ENCODE measurements at regions not wholly inside any gene's neighbourhood (a gene's known extent, or its start where the extent isn't known, plus 50 kb on each side); places are given as distances from the start of the nearest gene placed in this dataset.

GRCh38 chr1:5423109-5423508 lies 569.1 kb downstream of the NPHP4 start:
- no peak for DNase-seq (ENCODE audit: low read depth)

DNA sequence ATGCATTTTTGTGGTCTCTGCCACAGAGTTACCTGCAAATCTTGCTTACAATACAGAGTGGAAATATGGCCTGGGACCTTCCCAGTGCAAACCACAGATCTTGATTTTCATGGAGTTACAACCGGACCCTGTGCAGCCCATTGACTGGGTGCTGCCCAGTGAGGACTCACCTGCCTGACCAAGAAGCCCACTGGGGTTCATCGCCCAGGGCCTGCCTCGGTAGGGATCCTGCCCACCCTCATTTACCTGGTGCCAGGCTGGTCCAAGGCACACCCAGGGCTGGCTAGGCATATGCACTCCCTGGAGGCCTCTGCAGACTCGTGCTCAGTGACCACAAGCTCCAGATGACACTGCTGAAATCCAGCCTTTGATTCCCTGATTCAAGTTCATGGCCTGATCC lies 572.7 kb downstream of the NPHP4 start:
- no peak for DNase-seq (ENCODE audit: low read depth)

DNA sequence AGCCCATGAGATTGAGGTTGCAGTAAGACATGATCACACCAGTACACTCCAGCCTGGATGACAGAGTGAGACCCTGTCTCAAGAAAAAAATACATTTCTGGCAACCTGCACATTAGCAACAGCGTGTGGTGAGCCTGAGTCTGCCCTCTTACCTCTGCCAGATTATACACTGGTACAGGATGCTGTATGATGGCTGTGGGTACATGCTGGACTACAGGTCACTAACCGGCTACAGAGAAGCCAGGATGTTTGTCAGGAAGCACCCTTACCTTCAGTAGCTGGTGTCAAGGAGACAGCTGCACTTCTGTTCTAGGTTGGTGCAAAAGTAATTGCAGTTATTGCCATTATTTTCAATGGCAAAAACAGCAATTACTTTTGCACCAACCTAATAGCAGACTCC lies 575.7 kb downstream of the NPHP4 start:
- no peak for DNase-seq (ENCODE audit: low read depth)

- DNase-seq (ENCODE audit: low read depth), result no peak
Measured at GRCh38 chr1:5415606-5416005, 576.6 kb downstream of the NPHP4 start.

DNA sequence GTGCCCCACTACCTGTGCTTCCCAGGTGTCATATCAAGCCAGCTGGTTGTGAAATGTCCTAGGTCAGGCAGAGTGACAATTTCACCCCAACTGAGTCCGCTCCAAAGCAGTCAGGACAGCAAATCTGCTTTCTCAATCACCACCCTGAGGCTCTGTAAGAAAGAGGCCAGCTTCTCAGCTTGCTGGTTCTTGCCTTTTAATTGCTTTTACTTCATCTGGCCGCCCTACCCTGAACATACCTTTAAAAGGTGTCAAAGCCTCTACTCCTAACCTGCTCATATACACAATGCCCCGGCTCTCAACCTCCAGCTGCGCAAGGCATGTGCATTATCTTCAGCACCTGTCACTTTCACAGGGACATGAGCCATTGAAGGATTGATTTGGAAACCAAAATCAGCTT lies 581.6 kb downstream of the NPHP4 start:
- DNase-seq (ENCODE audit: low read depth), result no peak

- no peak for DNase-seq (ENCODE audit: low read depth)
Measured at GRCh38 chr1:5408401-5408800, 583.8 kb downstream of the NPHP4 start.

GRCh38 chr1:5405263-5405662 lies 587.0 kb downstream of the NPHP4 start:
- no peak for DNase-seq (ENCODE audit: low read depth)

DNA sequence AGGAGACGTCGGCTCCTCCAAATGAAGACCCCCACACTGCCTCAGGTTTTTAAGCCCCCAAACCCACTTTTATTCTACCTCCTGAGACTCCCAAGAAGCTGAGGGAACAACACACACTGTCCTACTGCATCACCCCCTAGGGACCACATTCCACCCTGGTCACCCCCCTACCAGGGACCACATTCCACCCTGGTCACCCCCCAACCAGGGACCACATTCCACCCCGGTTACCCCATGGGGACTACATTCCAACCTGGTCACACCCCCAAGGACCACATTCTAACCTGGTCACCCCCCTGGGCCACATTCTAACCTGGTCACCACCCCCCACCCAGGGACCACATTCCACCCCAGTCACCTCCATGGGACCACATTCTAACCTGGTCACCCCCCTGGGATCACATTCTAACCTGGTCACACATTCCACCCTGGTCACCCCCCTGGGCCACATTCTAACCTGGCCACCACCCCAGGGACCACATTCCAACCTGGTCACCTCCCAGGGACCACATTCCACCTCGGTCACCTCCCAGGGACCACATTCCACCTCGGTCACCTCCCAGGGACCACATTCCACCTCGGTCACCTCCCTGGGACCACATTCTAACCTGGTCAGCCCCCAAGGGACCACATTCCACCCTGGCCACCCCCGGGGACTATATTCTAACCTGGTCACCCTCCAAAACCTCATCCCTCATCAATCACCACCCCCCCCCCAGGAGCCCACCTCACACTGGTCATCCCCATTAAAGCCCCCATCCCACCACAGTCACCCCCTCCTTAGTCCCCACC lies 587.6 kb downstream of the NPHP4 start:
- DNase-seq (ENCODE audit: low read depth), result no peak

- DNase-seq (ENCODE audit: low read depth), result no peak
Measured at GRCh38 chr1:5403935-5404334, 588.3 kb downstream of the NPHP4 start.

GRCh38 chr1:5402618-5403017 lies 589.6 kb downstream of the NPHP4 start:
- DNase-seq (ENCODE audit: low read depth), result no peak

DNA sequence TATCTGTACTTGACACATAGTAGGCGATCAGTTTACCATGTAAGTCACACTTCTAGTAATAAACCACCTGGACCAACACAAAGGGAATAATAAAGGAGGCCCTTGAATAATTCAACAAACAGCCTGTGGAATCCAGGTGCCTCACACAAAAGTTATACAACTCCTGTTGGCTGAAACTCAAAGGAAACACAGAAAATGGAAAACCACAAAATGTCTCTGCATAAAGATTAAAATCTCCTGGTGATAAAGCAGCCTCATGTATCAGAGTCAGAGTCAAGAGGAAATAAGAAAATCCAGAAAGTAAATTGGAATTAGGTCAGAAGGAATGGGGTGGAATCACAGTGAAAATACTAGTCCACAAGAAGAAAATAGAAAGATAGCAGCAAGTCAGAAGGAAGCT lies 592.5 kb downstream of the NPHP4 start:
- no peak for DNase-seq (ENCODE audit: low read depth)

- no peak for DNase-seq (ENCODE audit: low read depth)
Measured at GRCh38 chr1:5396593-5396992, 595.6 kb downstream of the NPHP4 start.

GRCh38 chr1:5394111-5394510 lies 598.1 kb downstream of the NPHP4 start:
- DNase-seq (ENCODE audit: low read depth), result no peak

DNA sequence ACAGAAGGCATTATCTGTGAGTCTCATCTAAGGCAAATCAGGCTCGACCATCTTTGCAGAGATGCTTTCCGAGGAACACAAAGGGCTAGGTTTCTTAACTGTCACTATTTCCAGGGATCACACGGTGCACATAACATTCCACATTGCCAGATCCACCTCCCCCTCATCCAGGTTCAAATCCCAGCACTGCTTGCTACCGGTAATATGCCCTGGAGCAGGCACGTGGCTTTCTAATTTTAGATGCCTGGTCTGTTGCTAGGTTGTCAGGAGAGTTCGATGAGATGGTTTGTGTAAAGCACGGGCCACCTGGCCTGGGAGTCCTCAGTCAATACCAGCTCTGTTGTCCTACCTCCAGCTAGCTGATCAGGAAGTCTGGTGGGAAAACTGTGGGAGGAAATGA lies 598.6 kb downstream of the NPHP4 start:
- DNase-seq (ENCODE audit: low read depth), result no peak

GRCh38 chr1:5393146-5393545 lies 599.1 kb downstream of the NPHP4 start:
- DNase-seq (ENCODE audit: low read depth), result no peak

- DNase-seq (ENCODE audit: low read depth), result no peak
Measured at GRCh38 chr1:5391725-5392124, 600.5 kb downstream of the NPHP4 start.

DNA sequence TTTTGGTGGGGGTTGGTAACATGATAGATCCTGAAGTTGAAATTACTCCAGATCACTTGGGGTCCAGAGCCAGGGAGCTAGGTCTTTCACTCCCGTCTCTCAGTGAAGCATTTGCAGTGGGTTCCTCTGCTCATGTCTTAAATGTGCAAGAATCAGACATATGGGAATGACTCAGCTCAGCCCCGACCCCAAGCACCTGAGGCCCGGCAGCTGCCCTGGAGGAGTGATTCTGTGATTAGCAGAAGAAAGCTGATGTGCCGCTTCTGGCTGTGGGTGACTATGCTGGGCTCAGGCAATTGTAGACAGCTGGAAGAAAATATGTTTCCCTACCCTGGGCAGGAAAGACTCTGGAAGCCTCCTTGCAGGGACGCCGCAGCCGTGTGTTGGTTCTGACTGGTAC lies 601.7 kb downstream of the NPHP4 start:
- no peak for DNase-seq (ENCODE audit: low read depth)

DNA sequence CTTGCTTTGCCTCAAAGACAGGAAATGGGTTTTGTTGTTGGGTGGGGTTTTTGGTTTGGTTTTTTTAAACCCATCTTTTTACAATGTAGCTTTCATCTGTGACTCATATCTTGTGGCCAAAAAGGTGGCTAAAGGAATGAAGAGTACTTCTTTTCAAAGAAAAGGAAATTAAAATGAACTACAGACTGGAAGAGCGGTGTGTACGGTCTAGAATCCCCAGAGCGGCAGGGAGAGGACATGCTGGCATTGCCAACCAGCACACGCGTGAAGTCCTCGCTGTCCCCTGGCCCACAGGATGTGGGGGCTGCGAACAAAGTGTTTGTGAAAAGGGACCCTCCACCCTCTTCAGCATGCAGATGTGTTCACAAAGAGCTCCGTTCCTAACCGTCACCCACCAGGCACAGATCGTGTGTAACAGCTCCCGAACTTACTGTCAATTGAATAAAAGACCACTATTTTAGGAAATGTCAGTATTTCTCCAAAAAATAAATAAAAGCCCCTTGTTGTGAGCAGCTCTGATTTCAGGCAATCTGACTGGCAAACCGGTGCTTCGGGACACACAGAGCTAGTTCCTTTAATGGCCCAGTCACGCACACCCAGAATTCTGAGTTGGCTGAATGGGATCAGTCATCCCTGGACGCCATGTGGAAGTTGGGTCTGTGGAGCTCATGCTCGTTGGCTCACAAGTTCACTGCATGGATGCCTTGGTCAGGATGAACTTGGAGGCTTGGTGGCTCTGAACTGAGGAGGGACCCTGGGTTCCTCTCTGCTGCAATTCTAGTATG lies 602.9 kb downstream of the NPHP4 start:
- DNase-seq (ENCODE audit: low read depth), result no peak

GRCh38 chr1:5388622-5389021 lies 603.6 kb downstream of the NPHP4 start:
- DNase-seq (ENCODE audit: low read depth), result no peak

DNA sequence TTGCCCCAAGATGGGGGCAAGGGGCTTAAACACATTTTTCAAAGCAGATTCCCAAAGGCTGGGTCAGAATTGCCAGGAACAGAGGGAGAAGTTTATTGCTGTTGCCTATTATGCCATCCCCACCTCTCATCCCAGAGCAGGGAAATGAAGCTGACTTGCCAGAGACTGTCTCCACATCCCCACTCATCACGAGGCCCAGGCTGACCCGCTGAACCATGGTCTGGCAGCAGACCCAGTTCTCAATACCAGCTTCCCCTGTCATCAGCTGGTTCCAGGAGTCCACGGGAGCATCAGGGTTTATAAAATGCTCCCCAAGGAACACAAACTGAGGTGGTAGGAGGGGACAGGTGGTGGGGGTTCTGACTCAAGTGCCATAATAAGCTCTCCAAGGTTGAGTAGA lies 605.9 kb downstream of the NPHP4 start:
- DNase-seq (ENCODE audit: low read depth), result no peak

- no peak for DNase-seq (ENCODE audit: low read depth)
Measured at GRCh38 chr1:5385956-5386355, 606.3 kb downstream of the NPHP4 start.

GRCh38 chr1:5385096-5385799 lies 607.0 kb downstream of the NPHP4 start:
- no peak for DNase-seq (ENCODE audit: low read depth)

GRCh38 chr1:5381491-5381890 lies 610.7 kb downstream of the NPHP4 start:
- no peak for DNase-seq (ENCODE audit: low read depth)

All from GM04504 (cell line).